GM20000 (cell line): ENCODE measurements at regions not wholly inside any gene's neighbourhood (a gene's known extent, or its start where the extent isn't known, plus 50 kb on each side); places are given as distances from the start of the nearest gene placed in this dataset.
"Not testable (repeated sequence)": the region's sequence is repeated elsewhere in the genome, so short reads cannot be mapped to it uniquely, and the experiment has no call there.

Experiments
- DNase-seq: peaks from one replicate; pipeline ENCODE4 v3.0.0; 2012; ENCODE audit warnings: low spot score
- CTCF ChIP-seq: IDR thresholded peaks from 2 replicates; pipeline ENCODE4 v1.5.1; 2012; ENCODE audit warnings: mild to moderate bottlenecking, control low read depth; ENCODE audit errors: extremely low read depth, missing control alignments

- no peak for TF ChIP-seq CTCF
- no peak for DNase-seq
These were observed 101.9 kb upstream of the SLC7A11 start for GRCh38 chr4:138344054-138344453.

GRCh38 chr4:138341739-138342415 lies 99.7 kb upstream of the SLC7A11 start:
- no peak for DNase-seq
- TF ChIP-seq CTCF, result no peak

- no peak for TF ChIP-seq CTCF
- no peak for DNase-seq
These were observed 96.7 kb upstream of the SLC7A11 start for GRCh38 chr4:138338840-138339239.

DNA sequence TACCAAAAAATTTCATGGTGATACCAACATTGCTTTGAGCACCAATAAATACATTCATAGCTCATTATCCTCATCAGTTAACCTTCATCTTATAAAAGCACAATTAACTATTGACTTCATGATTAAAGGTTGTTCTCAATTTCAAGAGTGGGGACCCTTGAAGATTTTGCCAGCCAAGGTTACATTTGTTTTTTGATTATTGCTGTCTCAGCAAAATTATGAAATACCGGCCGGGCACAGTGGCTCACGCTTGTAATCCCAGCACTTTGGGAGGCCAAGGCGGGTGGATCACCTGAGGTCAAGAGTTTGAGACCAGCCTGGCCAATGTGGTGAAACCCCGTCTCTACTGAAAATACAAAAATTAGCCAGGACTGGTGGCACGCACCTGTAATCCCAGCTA lies 96.1 kb upstream of the SLC7A11 start:
- DNase-seq, result not testable (repeated sequence)

- DNase-seq, result no peak
- no peak for TF ChIP-seq CTCF
These were observed 92.3 kb upstream of the SLC7A11 start for GRCh38 chr4:138334346-138335016.

DNA sequence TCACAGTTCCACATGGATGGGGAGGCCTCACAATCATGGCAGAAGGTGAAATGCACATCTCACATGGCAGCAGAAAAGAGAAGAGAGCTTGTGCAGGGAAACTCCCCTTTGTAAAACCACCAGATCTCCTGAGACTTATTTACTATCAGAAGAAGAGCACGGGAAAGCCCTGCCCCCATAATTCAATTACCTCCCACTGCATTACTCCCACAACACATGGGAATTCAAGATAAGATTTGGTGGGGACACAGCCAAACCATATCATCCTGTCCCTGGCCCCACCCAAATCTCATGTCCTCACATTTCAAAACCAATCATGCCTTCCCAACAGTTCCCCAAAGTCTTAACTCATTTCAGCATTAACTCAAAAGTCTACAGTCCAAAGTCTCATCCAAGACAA lies 90.3 kb upstream of the SLC7A11 start:
- not testable (repeated sequence) for DNase-seq

GRCh38 chr4:138330531-138330930 lies 88.4 kb upstream of the SLC7A11 start:
- no peak for DNase-seq
- TF ChIP-seq CTCF, result no peak

GRCh38 chr4:138329506-138330070 lies 87.4 kb upstream of the SLC7A11 start:
- no peak for DNase-seq
- no peak for TF ChIP-seq CTCF
